Suprapubic skin (tissue), 4 donors: ENCODE measurements at regions not wholly inside any gene's neighbourhood (a gene's known extent, or its start where the extent isn't known, plus 50 kb on each side); places are given as distances from the start of the nearest gene placed in this dataset.
"Not testable (repeated sequence)": the region's sequence is repeated elsewhere in the genome, so short reads cannot be mapped to it uniquely, and the experiment has no call there.

Experiments
- DNase-seq, 2 donors: peaks; one replicate each; pipeline ENCODE4 v3.0.0-alpha.2; 2019; ENCODE audit warnings: low spot score in 2 of 2
- H3K27ac ChIP-seq: fragments of 200-600 bp; sonication (generic); one replicate; pipeline ENCODE4 v1.5.1; 2019
- H3K27me3 ChIP-seq: fragments of 200-600 bp; sonication (generic); one replicate; pipeline ENCODE4 v1.5.1; 2019
- H3K36me3 ChIP-seq: fragments of 200-600 bp; sonication (generic); one replicate; pipeline ENCODE4 v1.5.1; 2019
- H3K4me1 ChIP-seq: fragments of 200-600 bp; sonication (generic); one replicate; pipeline ENCODE4 v1.5.1; 2019
- H3K4me3 ChIP-seq: fragments of 200-600 bp; sonication (generic); one replicate; pipeline ENCODE4 v1.5.1; 2019; ENCODE audit warnings: mild to moderate bottlenecking
- H3K9me3 ChIP-seq: fragments of 200-600 bp; sonication (generic); one replicate; pipeline ENCODE4 v1.5.1; 2019
- EP300 ChIP-seq: sonication (generic); formaldehyde crosslinking; IDR thresholded peaks from one replicate; pipeline ENCODE4 v1.6.1; 2017; ENCODE audit warnings: antibody characterized with exemption
- POLR2A ChIP-seq, 2 donors: fragments of 450-650 bp; IDR thresholded peaks; one replicate each; pipeline ENCODE4 v1.6.1; 2017; ENCODE audit warnings: antibody characterized with exemption in 2 of 2, mild to moderate bottlenecking in 2 of 2, moderate library complexity in 2 of 2
- POLR2AphosphoS5 ChIP-seq, 3 donors: sonication (generic); formaldehyde crosslinking; IDR thresholded peaks; one replicate each; pipeline ENCODE4 v1.6.1; 2017; ENCODE audit warnings: antibody characterized with exemption in 3 of 3
- WGBS: methylation state at CpG from one replicate; pipeline ENCODE4 v1.1.5; 2018; 5-methylcytosine and 5-hydroxymethylcytosine counted together
- TF ChIP-seq, protein P1 (sequence below), 2 donors: fragments of 200-600 bp in 1 of 2; fragments of 450-650 bp in 1 of 2; sonication (generic) in 1 of 2; IDR thresholded peaks; one replicate each; pipeline ENCODE4 v1.5.1; 2016 to 2019; ENCODE audit warnings: antibody characterized with exemption in 2 of 2, mild to moderate bottlenecking in 1 of 2, moderate library complexity in 1 of 2

DNA sequence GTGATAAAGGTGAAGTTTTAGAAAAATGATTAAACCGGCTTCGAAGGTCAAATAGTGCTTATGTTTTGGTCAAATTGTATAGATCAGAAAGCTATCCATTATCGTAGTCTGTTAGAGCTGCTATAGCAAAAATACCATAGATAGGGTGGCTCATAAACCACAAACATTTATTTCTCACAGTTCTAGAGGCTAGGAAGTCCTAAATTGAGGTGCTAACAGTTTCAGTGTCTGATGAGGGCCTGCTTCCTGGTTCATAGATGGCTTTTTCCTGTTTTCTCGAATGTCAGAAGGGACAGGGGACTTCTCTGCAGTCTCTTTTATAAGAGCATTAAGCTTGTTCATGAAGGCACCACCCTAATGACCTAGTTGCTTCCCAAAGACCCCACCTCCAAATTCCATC, 186.6 kb upstream of the ERBB4 start:
- Histone ChIP-seq H3K27ac (no peak overlapping the region), H3K4me3 (no peak overlapping the region), H3K4me1 (no peaks in the 10 kb centered on the region), H3K9me3 (no peaks in the 10 kb centered on the region), H3K36me3 (no peaks in the 10 kb centered on the region), H3K27me3 (no peaks in the 10 kb centered on the region)
- 91% methylated on average over 4 of the region's 4 CpGs for WGBS
- DNase-seq = no peak
- no peak for TF ChIP-seq POLR2A (IDR thresholded peaks at IDR 0.05)
- TF ChIP-seq, protein P1, sequence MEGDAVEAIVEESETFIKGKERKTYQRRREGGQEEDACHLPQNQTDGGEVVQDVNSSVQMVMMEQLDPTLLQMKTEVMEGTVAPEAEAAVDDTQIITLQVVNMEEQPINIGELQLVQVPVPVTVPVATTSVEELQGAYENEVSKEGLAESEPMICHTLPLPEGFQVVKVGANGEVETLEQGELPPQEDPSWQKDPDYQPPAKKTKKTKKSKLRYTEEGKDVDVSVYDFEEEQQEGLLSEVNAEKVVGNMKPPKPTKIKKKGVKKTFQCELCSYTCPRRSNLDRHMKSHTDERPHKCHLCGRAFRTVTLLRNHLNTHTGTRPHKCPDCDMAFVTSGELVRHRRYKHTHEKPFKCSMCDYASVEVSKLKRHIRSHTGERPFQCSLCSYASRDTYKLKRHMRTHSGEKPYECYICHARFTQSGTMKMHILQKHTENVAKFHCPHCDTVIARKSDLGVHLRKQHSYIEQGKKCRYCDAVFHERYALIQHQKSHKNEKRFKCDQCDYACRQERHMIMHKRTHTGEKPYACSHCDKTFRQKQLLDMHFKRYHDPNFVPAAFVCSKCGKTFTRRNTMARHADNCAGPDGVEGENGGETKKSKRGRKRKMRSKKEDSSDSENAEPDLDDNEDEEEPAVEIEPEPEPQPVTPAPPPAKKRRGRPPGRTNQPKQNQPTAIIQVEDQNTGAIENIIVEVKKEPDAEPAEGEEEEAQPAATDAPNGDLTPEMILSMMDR (IDR thresholded peaks at IDR 0.05) = no peak
- TF ChIP-seq POLR2AphosphoS5 (IDR thresholded peaks at IDR 0.05) = no peak
- no peak for TF ChIP-seq EP300

DNA sequence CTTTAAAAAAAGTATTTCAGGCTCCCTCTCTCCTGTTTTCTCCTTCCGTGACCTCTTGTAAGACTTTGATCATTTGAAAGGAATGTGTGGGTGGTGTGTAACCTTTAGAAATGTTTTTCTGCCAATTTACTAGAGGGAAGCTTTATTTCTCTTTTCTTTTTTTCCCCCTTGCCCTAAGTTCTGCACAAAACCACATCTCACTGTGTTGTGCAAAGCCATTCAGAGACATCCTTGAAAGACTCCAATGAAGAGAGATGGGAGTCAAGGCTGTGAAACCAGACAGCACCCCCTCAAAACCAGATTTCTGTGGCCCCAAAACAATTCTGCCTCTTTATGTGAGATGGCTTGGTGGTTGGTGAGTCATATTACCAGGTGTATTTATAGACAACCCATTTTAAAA, 184.6 kb upstream of the ERBB4 start:
- Histone ChIP-seq H3K4me3 (no peak overlapping the region), H3K27me3 (no peaks in the 10 kb centered on the region), H3K4me1 (no peaks in the 10 kb centered on the region), H3K9me3 (no peaks in the 10 kb centered on the region), H3K36me3 (no peaks in the 10 kb centered on the region), H3K27ac (no peak overlapping the region)
- WGBS = 51% methylated on average over 1 of the region's 1 CpG
- TF ChIP-seq, protein P1 (IDR thresholded peaks at IDR 0.05) = no peak
- no peak for TF ChIP-seq POLR2A (IDR thresholded peaks at IDR 0.05)
- TF ChIP-seq POLR2AphosphoS5 (IDR thresholded peaks at IDR 0.05) = no peak
- TF ChIP-seq EP300 = no peak
- DNase-seq = no peak

DNA sequence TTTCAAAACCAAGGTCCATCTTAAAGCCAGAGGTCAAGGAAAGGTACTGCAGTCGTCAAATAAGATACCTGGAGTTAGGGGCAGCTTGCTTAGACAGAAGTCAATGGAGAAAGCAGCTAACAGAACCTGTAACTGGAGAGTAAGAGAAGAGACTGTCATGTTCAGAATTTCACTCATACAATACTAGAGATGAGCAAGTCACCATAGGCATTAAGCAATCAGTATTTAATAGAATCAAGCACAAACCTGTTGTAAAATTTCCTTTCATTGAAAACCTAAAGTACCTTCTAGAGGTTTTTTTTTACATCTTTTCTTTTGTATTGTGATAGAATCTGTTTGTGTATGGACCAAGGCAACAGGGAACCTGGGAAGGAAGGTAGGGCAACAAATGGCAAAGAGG, 183.4 kb upstream of the ERBB4 start:
- TF ChIP-seq, protein P1 (IDR thresholded peaks at IDR 0.05) = no peak
- TF ChIP-seq EP300 = no peak
- TF ChIP-seq POLR2A (IDR thresholded peaks at IDR 0.05) = no peak
- TF ChIP-seq POLR2AphosphoS5 (IDR thresholded peaks at IDR 0.05) = no peak
- Histone ChIP-seq H3K4me3 (no peak overlapping the region), H3K36me3 (no peaks in the 10 kb centered on the region), H3K27me3 (no peaks in the 10 kb centered on the region), H3K27ac (no peak overlapping the region), H3K4me1 (no peaks in the 10 kb centered on the region), H3K9me3 (no peaks in the 10 kb centered on the region)
- 89% methylated on average over 1 of the region's 1 CpG for WGBS
- no peak for DNase-seq

DNA sequence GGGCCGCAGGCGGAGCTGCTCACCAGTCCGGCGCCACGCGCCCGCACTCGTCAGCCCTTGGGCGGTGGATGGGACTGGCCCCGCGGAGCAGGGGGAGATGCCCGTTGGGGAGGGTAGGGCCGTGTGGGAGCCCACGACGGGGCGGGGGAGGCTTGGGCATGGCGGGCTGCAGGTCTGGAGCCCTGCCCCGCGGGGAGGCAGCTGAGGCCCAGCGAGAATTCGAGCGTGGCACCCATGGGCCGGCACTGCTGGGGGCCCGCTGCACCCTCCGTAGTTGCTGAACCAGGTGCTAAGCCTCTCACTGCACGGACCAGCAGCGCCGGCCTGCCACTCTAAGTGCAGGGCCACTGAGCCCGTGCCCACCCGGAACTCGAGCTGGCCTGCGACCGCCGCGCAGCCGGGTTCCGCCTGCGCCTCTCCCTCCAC, 182.4 kb upstream of the ERBB4 start:
- H3K4me1 ChIP-seq = no peaks in the 10 kb centered on the region
- H3K36me3 ChIP-seq = no peaks in the 10 kb centered on the region
- TF ChIP-seq POLR2A (IDR thresholded peaks at IDR 0.05) = no peak
- TF ChIP-seq POLR2AphosphoS5 (IDR thresholded peaks at IDR 0.05) = no peak
- TF ChIP-seq, protein P1 (IDR thresholded peaks at IDR 0.05) = no peak
- no peak for TF ChIP-seq EP300
- no peak overlapping the region for H3K4me3 ChIP-seq
- no peak overlapping the region for H3K27ac ChIP-seq
- no peaks in the 10 kb centered on the region for H3K9me3 ChIP-seq
- DNase-seq = no peak
- H3K27me3 ChIP-seq = no peaks in the 10 kb centered on the region
- WGBS = 95% methylated on average over 16 of the region's 38 CpGs

DNA sequence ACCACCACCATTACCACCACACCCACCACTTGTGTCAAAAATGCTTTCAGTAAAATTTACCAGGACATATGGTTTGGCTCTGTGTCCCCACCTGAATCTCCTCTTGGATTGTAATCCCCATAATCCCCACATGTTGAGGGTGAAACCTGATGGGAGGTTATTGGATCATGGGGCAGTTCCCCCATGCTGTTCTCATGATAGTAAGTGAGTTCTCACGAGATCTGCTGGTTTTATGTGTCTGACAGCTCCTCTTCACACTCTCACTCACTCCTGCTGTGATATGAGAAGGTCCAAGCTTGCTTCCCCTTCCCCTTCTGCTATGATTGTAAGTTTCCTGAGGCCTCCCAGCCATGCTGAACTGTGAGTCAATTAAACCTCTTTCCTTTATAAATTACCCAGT, 176.8 kb upstream of the ERBB4 start:
- not testable (repeated sequence) for H3K9me3 ChIP-seq, H3K27me3 ChIP-seq, H3K4me1 ChIP-seq, H3K36me3 ChIP-seq, H3K4me3 ChIP-seq, H3K27ac ChIP-seq, DNase-seq
- WGBS = 69% methylated on average over 1 of the region's 1 CpG

DNA sequence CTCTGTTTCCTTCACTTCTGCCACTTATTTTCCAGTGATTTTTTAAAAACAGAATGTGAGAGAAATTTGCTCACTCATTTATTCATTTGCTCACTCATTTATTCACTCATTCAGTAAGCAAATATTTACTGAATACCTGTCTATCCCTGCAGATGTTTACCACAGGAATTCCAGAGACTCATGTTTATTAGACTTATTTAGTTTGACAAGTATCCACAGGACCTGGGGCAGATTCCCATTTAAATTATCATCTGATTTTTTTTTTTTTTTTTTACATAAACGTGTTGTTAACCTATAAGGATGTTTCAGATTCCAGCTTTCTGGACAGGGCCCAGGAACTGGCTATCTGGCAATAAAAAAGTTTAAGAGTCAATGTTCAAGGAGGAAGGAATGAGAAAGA, 175.1 kb upstream of the ERBB4 start:
- Histone ChIP-seq H3K27ac (no peak overlapping the region), H3K9me3 (no peaks in the 10 kb centered on the region), H3K36me3 (no peaks in the 10 kb centered on the region), H3K27me3 (no peaks in the 10 kb centered on the region), H3K4me1 (no peaks in the 10 kb centered on the region), H3K4me3 (no peak overlapping the region)
- DNase-seq = no peak
- WGBS = 31% methylated on average over 1 of the region's 1 CpG
- TF ChIP-seq, protein P1 (IDR thresholded peaks at IDR 0.05) = no peak
- no peak for TF ChIP-seq POLR2AphosphoS5 (IDR thresholded peaks at IDR 0.05)
- TF ChIP-seq EP300 = no peak
- no peak for TF ChIP-seq POLR2A (IDR thresholded peaks at IDR 0.05)
